ENCODE measurements at regions not wholly inside any gene's neighbourhood (a gene's known extent, or its start where the extent isn't known, plus 50 kb on each side); places are given as distances from the start of the nearest gene placed in this dataset.

GRCh38 chr15:39354189-39354588, 226.7 kb upstream of the THBS1 start:
- 88 to 92% methylated on average over 3 of the region's 3 CpGs for WGBS, 2 donors
- TF ChIP-seq CTCF (IDR thresholded peaks at IDR 0.05) (no peak), POLR2A (IDR thresholded peaks at IDR 0.05) (no peak)
- H3K4me3 ChIP-seq (ENCODE audit: low read depth, poor library complexity, severe bottlenecking), result no peak overlapping the region
- intact Hi-C loops (cut with DNase I; ENCODE audit: low total_unique reads), result no loop called here
- no peak for DNase-seq (ENCODE audit: low spot score in 2 of 2)

GRCh38 chr15:39357480-39358268, 223.2 kb upstream of the THBS1 start:
- DNase-seq (ENCODE audit: low spot score in 2 of 2), result no peak
- TF ChIP-seq POLR2A (IDR thresholded peaks at IDR 0.05), result no peak
- no peak for TF ChIP-seq CTCF (IDR thresholded peaks at IDR 0.05)
- intact Hi-C loops (cut with DNase I; ENCODE audit: low total_unique reads), result no loop called here
- WGBS, 2 donors, result 56 to 58% methylated on average over 8 of the region's 8 CpGs
- H3K4me3 ChIP-seq (ENCODE audit: low read depth, poor library complexity, severe bottlenecking), result no peak overlapping the region

DNA sequence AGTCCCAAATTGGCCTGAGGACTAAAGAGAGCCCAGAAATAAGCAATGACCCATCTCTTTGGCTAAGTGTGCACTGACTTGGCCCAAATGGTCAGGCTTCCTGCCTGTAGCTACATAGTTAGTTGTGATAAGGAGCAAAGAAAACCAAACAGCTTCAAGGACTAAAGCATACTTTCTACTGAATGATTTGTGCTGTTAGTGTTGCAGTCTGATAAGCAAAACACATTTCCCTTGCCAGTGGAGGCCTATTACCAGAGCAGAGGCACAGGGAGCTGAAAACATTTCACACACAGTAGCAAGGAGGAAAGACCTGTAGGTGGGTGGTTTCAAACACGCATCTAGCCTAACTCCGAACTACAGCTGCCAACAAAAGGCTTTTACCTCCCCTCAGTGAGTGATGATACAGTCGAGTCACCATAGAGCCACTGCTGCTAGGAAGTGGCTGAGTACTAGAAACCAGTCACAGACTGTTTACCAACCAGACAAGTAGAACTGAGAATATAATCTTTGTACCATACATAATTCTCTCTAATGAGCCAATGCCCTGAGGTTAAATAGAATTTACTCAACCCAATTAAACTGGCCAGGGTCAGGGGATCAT, 222.3 kb upstream of the THBS1 start:
- no peak for TF ChIP-seq CTCF (IDR thresholded peaks at IDR 0.05)
- TF ChIP-seq POLR2A (IDR thresholded peaks at IDR 0.05), result no peak
- DNase-seq (ENCODE audit: low spot score in 2 of 2), result no peak
- intact Hi-C loops (cut with DNase I; ENCODE audit: low total_unique reads), result no loop called here

GRCh38 chr15:39359771-39360170, 221.1 kb upstream of the THBS1 start:
- 56 to 57% methylated on average over 3 of the region's 3 CpGs for WGBS, 2 donors
- no peak for TF ChIP-seq CTCF (IDR thresholded peaks at IDR 0.05)
- no peak for TF ChIP-seq POLR2A (IDR thresholded peaks at IDR 0.05)
- peak in 1 of 2 donors; percentile 40 for DNase-seq (ENCODE audit: low spot score in 2 of 2)
- no peak overlapping the region for H3K4me3 ChIP-seq (ENCODE audit: low read depth, poor library complexity, severe bottlenecking)
- intact Hi-C loops (cut with DNase I; ENCODE audit: low total_unique reads), result loop anchor here (10.0 kb wide), 1 partner anchor 625 kb away; no protein-coding TSS in a partner anchor

More for the DNA sequence above, 222.3 kb upstream of the THBS1 start:
- H3K4me3 ChIP-seq (ENCODE audit: low read depth, poor library complexity, severe bottlenecking), result no peak overlapping the region
- 58 to 67% methylated on average over 3 of the region's 3 CpGs for WGBS, 2 donors

DNA sequence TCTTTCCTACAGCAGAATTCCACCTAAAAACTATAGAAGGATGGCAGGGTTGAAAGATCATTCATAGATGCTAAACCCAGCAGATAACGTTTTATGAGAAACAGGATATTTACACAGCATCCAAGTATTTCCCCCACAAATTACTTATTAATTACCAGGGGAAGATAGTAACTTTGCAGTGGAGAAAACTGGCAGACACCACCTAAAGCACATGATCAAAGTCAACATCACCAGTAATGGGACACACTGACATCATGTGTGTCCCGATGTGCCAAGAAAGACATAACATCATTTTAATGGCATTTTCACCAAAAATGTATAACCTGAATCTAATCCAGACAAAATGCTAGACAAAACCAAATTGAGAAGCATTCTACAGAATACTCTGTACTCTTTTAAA, 220.4 kb upstream of the THBS1 start:
- WGBS, 2 donors, result 62% methylated on average over 2 of the region's 2 CpGs
- H3K4me3 ChIP-seq (ENCODE audit: low read depth, poor library complexity, severe bottlenecking), result no peak overlapping the region
- no peak for DNase-seq (ENCODE audit: low spot score in 2 of 2)
- TF ChIP-seq CTCF (IDR thresholded peaks at IDR 0.05), result no peak
- TF ChIP-seq POLR2A (IDR thresholded peaks at IDR 0.05), result no peak
- intact Hi-C loops (cut with DNase I; ENCODE audit: low total_unique reads), result loop anchor here (10.0 kb wide), 1 partner anchor 626 kb away; no protein-coding TSS in a partner anchor

Measured in lower leg skin (tissue), 4 donors.